HepG2 (cell line): ENCODE measurements at regions not wholly inside any gene's neighbourhood (a gene's known extent, or its start where the extent isn't known, plus 50 kb on each side); places are given as distances from the start of the nearest gene placed in this dataset.

Source experiments
- ATAC-seq: fragments of 200-7000 bp; cut with Tn5 transposase; 3 replicates; pipeline ENCODE4 v1.9.1; 2020; ENCODE audit warnings: mild to moderate bottlenecking, moderate library complexity
- BruUV-seq: library from RNA; stranded (reverse); fragments of 400-500 nt; replicated peaks from 2 replicates; lab custom pipeline; 2021; lab: Mats Ljungman, UMichigan
- CTCF ChIA-PET: fragments of 300-600 bp; formaldehyde crosslinking; extraction: SDS; loops from one replicate; lab custom pipeline; 2021; ENCODE audit warnings: low total read pairs, inconsistent platforms, low intra/inter-chr PET ratio; lab: Yijun Ruan, JAX
- POLR2A ChIA-PET: fragments of 350-600 bp; sonication (Branson Sonifier 250); formaldehyde crosslinking; loops from one replicate; lab custom pipeline; 2020; ENCODE audit warnings: antibody characterized with exemption, inconsistent platforms; lab: Yijun Ruan, JAX
- DNase-seq: peaks from one replicate; pipeline ENCODE4 v3.0.0-alpha.2; 2015; ENCODE audit warnings: low spot score
- FAIRE-seq: peaks from 3 replicates; lab custom pipeline; 2011; peaks lifted over from hg19 to GRCh38; lab: Jason Lieb, UNC
- H2AFZ ChIP-seq: one replicate; pipeline ENCODE4 v1.6.1; 2011; ENCODE audit warnings: low read length, inconsistent platforms
- H3K27ac ChIP-seq: fragments of 300-600 bp; 3 replicates; pipeline ENCODE4 v1.8.0; 2011; ENCODE audit warnings: mixed run types, mild to moderate bottlenecking, mixed read lengths, low read length, inconsistent platforms; ENCODE audit not compliant: insufficient read depth; ENCODE audit errors: extremely low read length
- H3K27me3 ChIP-seq, 2 experiments: fragments of 200-600 bp in 1 of 2; 2 replicates in 1 of 2; 3 replicates in 1 of 2; pipeline versions ENCODE4 v1.6.0 to v1.8.0; 2011; ENCODE audit warnings: low read length in 2 of 2, mild to moderate bottlenecking in 2 of 2, moderate library complexity in 2 of 2, inconsistent platforms in 1 of 2; ENCODE audit not compliant: insufficient read depth in 2 of 2, control insufficient read depth in 1 of 2
- H3K36me3 ChIP-seq, 2 experiments: fragments of 200-600 bp in 1 of 2; replicated peaks in 1 of 2; 2 replicates in 1 of 2; 3 replicates in 1 of 2; pipeline versions ENCODE4 v1.5.1 to v1.8.0; 2011; ENCODE audit warnings: low read length in 2 of 2, inconsistent platforms in 1 of 2; ENCODE audit not compliant: insufficient read depth in 2 of 2, control insufficient read depth in 1 of 2
- H3K4me1 ChIP-seq: 2 replicates; pipeline ENCODE4 v1.5.1; 2012; ENCODE audit warnings: low read length, inconsistent platforms; ENCODE audit not compliant: insufficient read depth
- H3K4me2 ChIP-seq: 2 replicates; pipeline ENCODE4 v1.6.0; 2011; ENCODE audit warnings: low read depth, low read length, inconsistent platforms
- H3K4me3 ChIP-seq, 3 experiments: fragments of 200-600 bp in 1 of 3; sonication (generic), shearing (Covaris generic) in 1 of 3; replicated peaks in 1 of 3; 2 replicates each; pipeline ENCODE4 v1.5.1; 2011 to 2016; ENCODE audit warnings: low read length in 3 of 3, inconsistent platforms in 2 of 3, low read depth in 2 of 3, mild to moderate bottlenecking in 2 of 3, control low read depth in 1 of 3, mixed read lengths in 1 of 3; ENCODE audit not compliant: insufficient read depth in 1 of 3
- H3K79me2 ChIP-seq: one replicate; pipeline ENCODE4 v1.6.1; 2011; ENCODE audit warnings: low read length, inconsistent platforms; ENCODE audit not compliant: insufficient read depth
- H3K9ac ChIP-seq: 2 replicates; pipeline ENCODE4 v1.6.0; 2011; ENCODE audit warnings: mild to moderate bottlenecking, low read depth, low read length, inconsistent platforms; ENCODE audit not compliant: insufficient read depth
- H3K9me3 ChIP-seq: 2 replicates; pipeline ENCODE4 v1.5.1; 2012; ENCODE audit warnings: mild to moderate bottlenecking, low read length
- H4K20me1 ChIP-seq: 2 replicates; pipeline ENCODE4 v1.6.0; 2011; ENCODE audit warnings: inconsistent platforms, mild to moderate bottlenecking, low read length, moderate library complexity; ENCODE audit not compliant: insufficient read depth
- ELK4 ChIP-seq: sonication (generic); formaldehyde crosslinking; IDR thresholded peaks from 2 replicates; pipeline ENCODE4 v1.9.0; 2021; ENCODE audit warnings: missing genetic modification reagents, borderline replicate concordance
- GABPB1 ChIP-seq: IDR thresholded peaks from 2 replicates; pipeline ENCODE4 v1.6.1; 2016; ENCODE audit warnings: mild to moderate bottlenecking, missing genetic modification reagents, moderate library complexity, missing compliant biosample characterization
- HOXA7 ChIP-seq: sonication (generic); formaldehyde crosslinking; IDR thresholded peaks from 2 replicates; pipeline ENCODE4 v1.8.1; 2022; ENCODE audit warnings: mild to moderate bottlenecking, missing genetic modification reagents, moderate library complexity
- JUNB ChIP-seq: sonication (generic); formaldehyde crosslinking; IDR thresholded peaks from 2 replicates; pipeline ENCODE4 v1.8.0; 2022; ENCODE audit warnings: missing genetic modification reagents, mild to moderate bottlenecking, borderline replicate concordance
- NONO ChIP-seq, 2 experiments: fragments of 450-650 bp in 1 of 2; sonication (generic) in 1 of 2; formaldehyde crosslinking in 1 of 2; IDR thresholded peaks in 1 of 2; conservative IDR thresholded peaks in 1 of 2; 2 replicates each; pipeline versions ENCODE4 v1.6.1 to v1.8.0; 2017 to 2022; ENCODE audit warnings: mild to moderate bottlenecking in 1 of 2, missing genetic modification reagents in 1 of 2, moderate library complexity in 1 of 2
- TBX3 ChIP-seq: fragments of 450-650 bp; IDR thresholded peaks from 2 replicates; pipeline ENCODE4 v1.6.1; 2017; ENCODE audit warnings: antibody characterized with exemption, mild to moderate bottlenecking, inconsistent platforms, borderline replicate concordance
- ZBTB43 ChIP-seq: sonication (generic); formaldehyde crosslinking; conservative IDR thresholded peaks from 2 replicates; pipeline ENCODE4 v1.4.0; 2020; ENCODE audit warnings: missing genetic modification reagents
- ZKSCAN5 ChIP-seq: sonication (generic); formaldehyde crosslinking; IDR thresholded peaks from 2 replicates; pipeline ENCODE4 v1.5.1; 2020; ENCODE audit warnings: mild to moderate bottlenecking, missing genetic modification reagents
- ZNF781 ChIP-seq: sonication (generic); formaldehyde crosslinking; IDR thresholded peaks from 2 replicates; pipeline ENCODE4 v1.5.1; 2020; ENCODE audit warnings: borderline replicate concordance, mild to moderate bottlenecking, missing genetic modification reagents; ENCODE audit errors: not compliant biosample characterization
- ZNF878 ChIP-seq: sonication (generic); formaldehyde crosslinking; IDR thresholded peaks from 2 replicates; pipeline ENCODE4 v1.8.1; 2023; ENCODE audit warnings: mild to moderate bottlenecking, missing genetic modification reagents, moderate library complexity
- WGBS: methylation state at CpG from one replicate; pipeline ENCODE4 v1.1.6; 2017; ENCODE audit warnings: low lambda C conversion rate; 5-methylcytosine and 5-hydroxymethylcytosine counted together
- in situ Hi-C: cut with HindIII; loops from 2 replicates; pipeline ENCODE4 v1.10.0; 2017; ENCODE audit warnings: low pct_unique_long_range_greater_than_20kb; ENCODE audit not compliant: extremely low pct_ligation_motif_present
- intact Hi-C: fragments of 100-400 bp; cut with micrococcal nuclease; formaldehyde crosslinking; loops from one replicate; pipeline ENCODE4 v1.10.0; 2022; ENCODE audit not compliant: unreplicated experiment

GRCh38 chr9:26331223-26331622, 561.4 kb downstream of the CAAP1 start:
- Histone ChIP-seq H3K27ac (no peak overlapping the region), H3K36me3 (no peaks in the 10 kb centered on the region), H2AFZ (no peak overlapping the region), H3K79me2 (no peaks in the 10 kb centered on the region), H3K4me3 (no peak overlapping the region)
- POLR2A ChIA-PET = no interaction called here
- no peak for FAIRE-seq
- TF ChIP-seq ELK4 (CRISPR knock-in tag) (no peak), GABPB1 (CRISPR knock-in tag) (no peak), HOXA7 (CRISPR knock-in tag) (no peak), NONO (IDR thresholded peaks at IDR 0.05) (no peak), NONO (CRISPR knock-in tag; conservative IDR thresholded peaks at IDR 0.05) (no peak), TBX3 (no peak), ZBTB43 (CRISPR knock-in tag) (no peak), ZKSCAN5 (CRISPR knock-in tag) (no peak), ZNF878 (CRISPR knock-in tag) (no peak), JUNB (CRISPR knock-in tag) (no peak), ZNF781 (CRISPR knock-in tag) (no peak)
- TF ChIP-seq, all 625 proteins: peak for 0
- no peaks in the 10 kb centered on the region for H4K20me1 ChIP-seq
- intact Hi-C loops (no loop called here), in situ Hi-C loops (loop anchor here (25.0 kb wide), 1 partner anchor 369 kb away; no protein-coding TSS in a partner anchor)
- no peaks in the 10 kb centered on the region for H3K9me3 ChIP-seq
- H3K9ac ChIP-seq = no peak overlapping the region
- H3K4me2 ChIP-seq = no peak overlapping the region
- CTCF ChIA-PET = no interaction called here
- H3K27me3 ChIP-seq = no peaks in the 10 kb centered on the region
- 72% methylated on average over 3 of the region's 3 CpGs for WGBS
- ATAC-seq (no peak), DNase-seq (no peak)
- H3K4me1 ChIP-seq = no peaks in the 10 kb centered on the region
- no TSS peak for BruUV-seq
